ENCODE measurements at regions not wholly inside any gene's neighbourhood (a gene's known extent, or its start where the extent isn't known, plus 50 kb on each side); places are given as distances from the start of the nearest gene placed in this dataset.
A peak's percentile ranks its signal among the peaks of the same experiment; 100 is the strongest.
"Not testable (repeated sequence)": the region's sequence is repeated elsewhere in the genome, so short reads cannot be mapped to it uniquely, and the experiment has no call there.

- no peak for DNase-seq (ENCODE audit: low spot score)
Observed at GRCh38 chr5:32534041-32534440, 51.3 kb upstream of the SUB1 start.

- DNase-seq (ENCODE audit: low spot score) = no peak
Observed at GRCh38 chr5:32531885-32532520, 53.4 kb upstream of the SUB1 start.

- not testable (repeated sequence) for DNase-seq (ENCODE audit: low spot score)
Observed at GRCh38 chr5:32527321-32527720, 58.0 kb upstream of the SUB1 start.

GRCh38 chr5:32526810-32527209 lies 58.5 kb upstream of the SUB1 start:
- DNase-seq (ENCODE audit: low spot score) = no peak

DNA sequence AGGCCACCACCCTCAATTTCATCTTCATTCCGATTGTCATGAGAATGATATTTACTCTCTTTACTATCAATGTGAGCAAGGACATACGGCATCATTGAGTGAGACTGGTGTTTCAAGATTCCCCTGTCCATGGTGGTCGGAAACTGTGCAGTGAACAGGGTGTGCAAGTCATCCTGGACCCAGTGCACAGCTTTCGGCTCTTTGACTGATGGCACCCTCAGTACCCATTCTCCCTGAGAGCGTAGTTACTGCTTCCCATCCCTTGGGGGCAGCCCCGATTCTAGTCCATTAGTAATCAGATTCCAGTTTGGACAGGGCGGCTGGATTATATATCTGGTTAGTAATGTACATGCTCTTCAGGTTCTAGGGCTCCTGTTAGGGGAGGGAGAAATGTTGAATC lies 61.7 kb upstream of the SUB1 start:
- no peak for DNase-seq (ENCODE audit: low spot score)

DNA sequence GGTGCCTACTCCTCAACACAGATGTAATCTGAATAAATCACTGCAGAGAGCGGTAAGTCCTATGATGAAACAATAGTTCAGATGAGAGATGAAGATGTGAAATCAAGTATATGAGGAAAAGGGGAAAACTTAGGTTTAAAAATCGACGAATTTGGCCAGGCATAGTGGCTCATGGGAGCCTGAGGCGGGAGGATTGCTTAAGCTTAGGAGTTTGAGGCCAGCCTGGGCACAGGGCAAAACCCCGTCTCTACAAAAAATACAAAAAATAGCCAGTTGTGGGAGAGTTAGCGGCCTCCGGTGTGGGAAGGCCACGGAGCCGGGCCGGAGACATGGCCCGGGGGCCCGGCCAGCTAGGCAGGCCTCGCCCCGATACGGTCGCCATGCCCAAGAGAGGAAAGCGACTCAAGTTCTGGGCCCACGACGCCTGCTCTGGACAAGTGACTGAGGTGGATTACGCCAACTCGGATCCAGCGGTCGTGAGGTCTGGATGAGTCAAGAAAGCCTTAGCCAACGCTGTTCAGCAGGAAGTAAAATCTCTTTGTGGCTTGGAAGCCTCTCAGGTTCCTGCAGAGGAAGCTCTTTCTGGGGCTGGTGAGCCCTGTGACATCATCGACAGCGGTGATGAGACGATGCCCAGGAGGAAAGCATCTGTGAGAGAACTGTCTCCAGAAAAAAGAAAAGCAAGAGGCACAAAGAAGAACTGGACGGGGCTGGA lies 62.8 kb upstream of the SUB1 start:
- no peak for DNase-seq (ENCODE audit: low spot score)

GRCh38 chr5:32521481-32521880 lies 63.9 kb upstream of the SUB1 start:
- DNase-seq (ENCODE audit: low spot score) = no peak

DNA sequence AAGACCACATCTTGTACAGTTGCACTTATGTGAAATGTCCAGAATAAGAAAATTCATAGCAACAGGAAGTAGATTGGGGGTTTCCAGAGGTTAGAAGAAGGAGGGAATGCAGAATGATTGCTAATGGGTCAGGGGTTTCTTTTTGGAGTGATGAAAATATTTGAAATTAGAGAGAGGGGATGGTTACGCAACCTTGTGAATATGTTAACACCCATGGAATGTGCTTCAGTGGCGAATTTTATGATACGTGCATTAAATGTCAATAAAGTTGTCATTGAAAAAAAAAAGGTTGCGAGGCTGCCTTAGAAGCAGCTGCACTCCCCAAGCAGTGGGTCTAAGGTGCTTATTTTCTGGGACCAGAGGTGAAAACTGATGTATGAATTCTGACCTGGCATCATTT lies 64.4 kb upstream of the SUB1 start:
- no peak for DNase-seq (ENCODE audit: low spot score)

DNA sequence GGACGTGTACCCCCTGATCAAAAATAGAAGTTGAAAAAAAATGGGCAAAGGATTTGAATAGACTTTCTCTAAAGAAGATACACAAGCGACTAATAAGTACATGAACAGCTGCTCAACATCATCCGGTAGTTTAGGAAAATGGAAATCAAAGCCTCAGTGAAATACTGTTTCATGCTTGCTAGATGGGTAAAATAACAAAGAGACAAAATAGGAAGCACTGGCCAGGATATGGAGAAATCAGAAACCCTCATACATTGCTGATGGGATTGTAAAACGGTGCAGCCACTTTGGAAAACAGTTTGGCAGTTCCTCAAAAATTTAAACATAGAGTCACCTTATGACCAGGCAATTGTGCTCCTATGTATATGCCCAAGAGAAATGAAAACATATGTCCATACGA lies 65.0 kb upstream of the SUB1 start:
- no peak for DNase-seq (ENCODE audit: low spot score)

- no peak for DNase-seq (ENCODE audit: low spot score)
Observed at GRCh38 chr5:32519508-32519907, 65.8 kb upstream of the SUB1 start.

GRCh38 chr5:32514806-32515205 lies 70.3 kb upstream of the ZFR start:
- DNase-seq (ENCODE audit: low spot score) = no peak

DNA sequence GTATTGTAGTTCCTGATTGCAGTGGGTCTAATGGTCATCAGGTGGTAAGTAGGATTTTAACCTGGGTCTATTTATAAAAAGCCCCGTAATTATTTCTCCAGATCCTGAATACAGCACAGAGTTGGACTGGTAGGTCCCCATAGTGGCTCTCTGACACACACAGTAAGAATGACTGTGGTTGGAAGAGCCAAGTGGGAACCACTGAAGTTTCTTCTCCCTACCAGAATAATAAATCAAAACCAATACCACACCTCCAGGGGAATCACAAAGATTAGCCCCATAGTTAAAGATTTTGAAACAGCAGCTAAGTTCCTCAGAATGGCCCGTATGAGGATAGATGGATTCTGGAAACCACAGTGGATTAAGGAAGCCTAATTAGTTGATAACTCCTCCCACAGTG lies 68.4 kb upstream of the ZFR start:
- no peak for DNase-seq (ENCODE audit: low spot score)

DNA sequence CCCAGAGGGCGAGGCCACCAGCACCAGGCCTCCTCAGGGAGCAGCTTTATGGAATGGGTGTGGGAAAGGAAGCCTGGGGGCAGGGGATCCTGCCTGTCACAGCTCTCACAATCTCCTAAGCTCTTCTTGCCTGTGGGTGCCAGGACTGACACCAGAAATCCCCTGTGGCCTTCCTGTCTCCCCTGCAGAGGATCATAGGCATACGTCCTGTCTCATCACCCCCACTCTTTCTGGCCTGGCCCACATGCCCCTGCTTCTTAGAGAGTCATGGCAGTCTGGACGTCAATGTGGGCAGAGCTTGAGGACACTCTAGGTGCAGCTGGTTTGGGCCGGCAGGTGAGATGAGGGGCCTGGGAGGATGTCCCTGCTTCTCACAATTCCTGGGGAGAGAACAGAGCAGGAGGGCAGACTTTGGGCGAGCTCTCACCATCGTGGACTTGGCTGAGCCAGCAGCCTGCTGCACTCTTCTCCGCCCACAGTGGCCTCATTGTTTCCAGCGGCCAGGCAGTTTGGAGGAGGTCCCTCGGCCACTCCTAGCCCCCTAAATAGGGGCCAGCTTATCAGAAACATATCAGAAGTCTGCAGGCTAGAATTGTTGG lies 67.3 kb upstream of the ZFR start:
- DNase-seq (ENCODE audit: low spot score) = no peak

- DNase-seq (ENCODE audit: low spot score) = no peak
Observed at GRCh38 chr5:32510860-32511259, 66.3 kb upstream of the ZFR start.

- DNase-seq (ENCODE audit: low spot score) = no peak
Observed at GRCh38 chr5:32508806-32509805, 64.6 kb upstream of the ZFR start.

GRCh38 chr5:32507738-32508434 lies 63.3 kb upstream of the ZFR start:
- no peak for DNase-seq (ENCODE audit: low spot score)

DNA sequence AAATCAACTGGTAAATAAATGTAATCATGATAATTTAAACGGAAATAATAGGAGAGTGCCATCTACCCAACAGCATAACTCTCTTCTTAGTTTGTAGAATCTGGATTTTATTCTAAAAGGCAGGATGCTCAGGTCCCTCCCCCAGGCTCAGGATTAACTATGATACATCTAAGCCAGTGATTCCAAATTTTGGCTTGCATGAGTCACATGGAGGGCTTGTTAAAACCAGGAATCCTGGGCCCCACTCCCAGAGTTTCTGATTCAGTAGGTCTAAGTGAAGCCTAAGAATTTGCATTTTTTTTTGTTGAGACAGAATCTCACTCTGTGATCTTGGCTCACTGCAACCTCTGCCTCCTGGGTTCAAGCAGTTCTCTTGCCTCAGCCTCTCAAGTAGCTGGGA lies 62.3 kb upstream of the ZFR start:
- DNase-seq (ENCODE audit: low spot score) = no peak

DNA sequence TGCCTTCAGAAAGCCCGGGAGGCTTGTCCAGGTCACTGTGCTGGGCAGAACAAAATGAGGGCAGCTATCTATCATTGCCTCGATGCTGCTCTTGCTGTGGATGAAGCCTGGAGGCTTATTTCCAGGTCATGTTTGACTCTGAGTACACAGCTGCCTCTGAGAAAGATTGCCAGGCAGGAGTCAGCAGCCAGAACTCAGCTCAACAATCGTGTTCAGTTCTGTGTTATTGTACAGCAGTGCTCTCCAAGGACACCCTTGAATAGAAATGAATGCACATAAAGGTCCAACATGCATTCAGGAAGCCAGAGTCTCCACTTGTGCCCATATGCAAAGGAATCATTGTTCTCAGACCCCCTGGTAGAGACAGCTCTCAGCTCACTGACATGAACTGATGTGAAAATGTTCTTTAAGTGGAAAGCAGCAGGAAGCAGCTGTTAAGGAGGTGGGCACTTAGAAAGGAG lies 61.7 kb upstream of the ZFR start:
- no peak for DNase-seq (ENCODE audit: low spot score)

- no peak for DNase-seq (ENCODE audit: low spot score)
Observed at GRCh38 chr5:32505756-32506155, 61.2 kb upstream of the ZFR start.

GRCh38 chr5:32504989-32505596 lies 60.6 kb upstream of the ZFR start:
- peak; percentile 6 for DNase-seq (ENCODE audit: low spot score)

DNA sequence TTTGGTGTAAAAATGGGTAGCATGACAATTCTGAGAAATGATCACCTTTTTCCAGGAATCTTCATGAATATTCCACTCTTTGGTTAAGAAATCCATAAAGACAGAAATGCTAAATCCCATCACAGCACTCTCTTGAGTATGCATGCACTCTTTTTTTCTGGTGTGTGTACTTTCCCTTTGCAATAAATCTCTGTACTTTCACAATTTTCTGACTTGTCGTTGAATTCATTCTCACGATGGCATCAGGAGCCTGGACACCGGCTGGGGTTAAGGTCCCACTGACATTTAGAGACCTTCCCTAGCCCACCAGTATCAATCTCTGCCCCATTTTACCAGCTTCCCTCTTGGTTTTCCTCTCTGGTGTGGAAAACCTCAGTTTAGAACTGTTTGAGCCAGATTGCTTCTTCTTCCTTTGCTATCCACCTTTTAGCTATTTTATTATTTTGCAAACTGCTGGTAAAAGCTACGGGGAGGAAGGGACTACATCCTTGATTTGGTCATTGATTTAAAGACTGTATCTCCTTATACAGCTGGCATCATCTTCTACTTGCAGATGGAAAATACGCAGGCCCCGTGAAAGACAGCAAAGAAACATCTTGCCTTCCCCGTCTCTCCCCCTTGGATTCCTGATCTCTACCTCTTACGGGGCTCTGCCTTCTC lies 59.9 kb upstream of the ZFR start:
- DNase-seq (ENCODE audit: low spot score) = no peak
